ENCODE measurements at regions not wholly inside any gene's neighbourhood (a gene's known extent, or its start where the extent isn't known, plus 50 kb on each side); places are given as distances from the start of the nearest gene placed in this dataset.
"Not testable (repeated sequence)": the region's sequence is repeated elsewhere in the genome, so short reads cannot be mapped to it uniquely, and the experiment has no call there.

- in situ Hi-C loops (cut with HindIII; ENCODE audit: low sequenced_read_pairs); DNase-seq (ENCODE audit: low spot score): not testable (repeated sequence)
Measured at GRCh38 chr2:111526041-111526639, 357.9 kb downstream of the ANAPC1 start.

DNA sequence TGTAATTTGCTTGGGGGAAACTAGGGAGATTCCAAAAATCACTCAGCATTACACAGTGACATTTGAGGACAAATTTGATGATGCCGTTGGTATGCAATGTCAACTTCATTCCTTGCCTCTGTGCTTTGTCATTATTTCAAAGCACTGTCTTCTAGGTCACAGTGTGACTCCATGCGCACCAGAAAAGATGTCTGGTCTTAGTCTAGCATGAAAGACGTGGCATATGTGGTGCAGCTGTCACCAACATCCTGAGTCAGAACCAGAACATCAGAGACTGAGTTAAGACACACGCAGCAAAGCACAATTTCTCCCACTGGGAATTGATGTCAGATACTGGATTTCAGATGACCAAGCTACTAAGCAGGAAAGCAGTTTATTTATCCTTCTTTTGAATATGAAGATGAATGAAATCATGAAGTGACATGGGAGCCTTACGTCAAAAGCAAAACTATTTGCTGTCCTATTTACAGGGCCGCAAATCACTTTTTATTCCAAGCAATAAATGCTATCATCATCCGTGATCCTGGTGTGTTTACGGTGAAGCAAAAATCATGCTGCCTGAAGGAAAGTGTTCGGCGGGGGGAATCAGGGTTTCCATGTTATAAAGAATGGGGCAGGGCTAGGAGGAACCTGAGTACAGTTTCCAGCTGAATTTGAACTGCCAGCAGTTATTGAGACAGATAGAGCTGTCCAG is 356.1 kb downstream of the ANAPC1 start:
- in situ Hi-C loops (cut with HindIII; ENCODE audit: low sequenced_read_pairs); DNase-seq (ENCODE audit: low spot score): not testable (repeated sequence)

DNA sequence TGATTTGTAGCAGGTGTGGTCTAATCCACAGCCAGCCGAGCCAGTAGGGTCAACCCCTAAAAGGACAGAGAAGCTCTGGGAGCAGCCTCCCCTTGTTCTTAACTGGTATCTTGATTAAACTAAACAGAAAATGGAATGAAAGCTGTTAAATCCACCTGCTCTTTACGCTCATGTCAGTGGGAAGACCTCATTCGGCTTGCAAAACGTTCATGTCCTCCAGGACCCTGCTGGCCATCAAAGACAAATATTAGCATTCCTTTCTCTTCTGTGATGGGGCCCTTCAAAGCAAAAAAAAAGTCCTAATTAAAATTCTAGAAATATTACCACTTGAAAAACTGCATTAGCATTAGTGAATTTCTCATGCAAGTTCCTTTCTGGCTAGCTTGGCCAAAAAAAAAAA is 355.0 kb downstream of the ANAPC1 start:
- DNase-seq (ENCODE audit: low spot score); in situ Hi-C loops (cut with HindIII; ENCODE audit: low sequenced_read_pairs): not testable (repeated sequence)

DNA sequence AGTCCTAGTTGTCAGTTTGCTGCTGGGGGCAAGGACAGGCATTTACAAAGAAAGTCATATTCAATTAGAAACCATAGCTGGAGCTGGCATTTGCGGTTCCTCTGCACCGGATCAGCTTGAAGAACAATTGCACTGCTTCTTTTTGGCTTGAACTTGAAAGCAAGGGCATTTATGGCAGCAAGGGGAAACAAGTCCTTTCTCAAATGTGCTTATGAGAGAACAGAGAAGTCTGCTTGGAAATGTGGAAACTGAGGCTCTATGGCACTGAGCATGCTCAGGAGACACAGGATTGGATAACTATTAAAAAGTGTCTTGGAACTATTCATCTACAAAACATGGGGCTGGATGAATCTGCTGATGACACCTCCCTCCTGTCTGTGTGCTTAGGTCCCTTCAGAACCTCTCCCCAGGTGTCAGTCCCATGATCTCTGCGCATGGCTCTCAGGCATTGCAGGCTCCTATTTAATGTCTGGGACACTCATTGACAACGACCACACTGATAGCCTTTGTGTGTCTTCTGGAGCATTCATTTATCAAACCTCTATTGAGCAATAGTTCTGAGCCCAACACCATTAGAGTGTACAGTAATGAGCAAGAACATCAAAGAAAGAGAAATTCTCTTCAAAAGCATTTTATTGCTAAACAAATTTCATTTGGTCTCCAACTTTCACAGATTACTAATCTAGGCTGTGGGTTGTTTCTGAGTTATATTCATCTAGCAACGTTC is 353.6 kb downstream of the ANAPC1 start:
- in situ Hi-C loops (cut with HindIII; ENCODE audit: low sequenced_read_pairs); DNase-seq (ENCODE audit: low spot score): not testable (repeated sequence)

GRCh38 chr2:111532682-111533556 is 351.1 kb downstream of the ANAPC1 start:
- DNase-seq (ENCODE audit: low spot score); in situ Hi-C loops (cut with HindIII; ENCODE audit: low sequenced_read_pairs): not testable (repeated sequence)

DNA sequence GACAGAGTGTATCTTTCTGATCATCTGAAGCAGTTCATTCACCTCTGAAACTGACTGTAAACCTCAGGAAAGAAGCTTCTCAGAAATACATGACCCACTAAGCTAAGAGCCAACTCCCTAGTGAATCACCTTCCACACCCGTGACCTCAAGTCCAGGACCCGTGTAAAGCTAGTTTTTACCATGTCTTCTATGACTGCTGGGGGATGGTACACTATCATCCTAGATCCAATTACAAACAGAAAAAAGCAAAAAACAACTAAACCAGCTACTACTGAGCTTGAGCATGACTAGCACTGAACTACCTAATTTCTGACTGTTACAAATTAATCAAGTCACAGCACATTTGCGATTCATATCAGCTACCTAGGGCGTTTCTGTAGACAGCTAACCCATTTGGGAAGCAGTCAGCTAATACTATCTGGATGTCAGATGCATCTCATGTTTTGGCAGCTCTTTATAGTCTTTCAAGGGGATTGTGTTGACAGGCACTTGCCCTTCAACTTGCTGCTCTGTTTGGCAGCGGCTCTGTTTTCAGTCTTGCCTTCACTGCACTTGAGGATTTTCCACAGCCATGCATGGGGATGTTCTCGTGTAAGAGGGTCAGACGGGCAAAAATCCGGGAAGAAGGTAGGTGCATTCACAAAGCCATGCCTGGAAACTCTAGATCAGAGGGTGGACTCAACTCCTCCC is 350.3 kb downstream of the ANAPC1 start:
- DNase-seq (ENCODE audit: low spot score); in situ Hi-C loops (cut with HindIII; ENCODE audit: low sequenced_read_pairs): not testable (repeated sequence)

DNA sequence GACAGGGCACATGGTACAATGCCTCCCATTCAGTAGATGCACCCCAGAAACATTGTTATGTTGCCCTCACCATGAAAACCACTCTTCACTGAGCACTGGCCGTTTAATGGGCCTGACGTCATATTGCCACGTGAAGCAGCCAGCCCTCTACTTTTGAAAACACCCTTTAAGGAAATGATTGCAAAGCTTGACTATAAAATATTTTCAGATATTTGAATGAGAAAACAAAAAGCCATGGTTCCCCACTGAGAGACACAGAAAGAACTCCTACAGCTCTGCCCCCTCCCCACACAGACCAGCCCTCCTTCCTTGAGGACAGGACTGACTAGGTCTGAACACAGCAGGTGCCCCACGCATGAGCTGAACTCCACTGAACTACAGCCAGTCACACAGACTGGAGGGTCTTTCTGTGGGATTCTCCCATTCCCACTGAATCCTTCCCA is 349.1 kb downstream of the ANAPC1 start:
- no peak for DNase-seq (ENCODE audit: low spot score)
- in situ Hi-C loops (cut with HindIII; ENCODE audit: low sequenced_read_pairs) = no loop called here

- in situ Hi-C loops (cut with HindIII; ENCODE audit: low sequenced_read_pairs) = no loop called here
- DNase-seq (ENCODE audit: low spot score) = no peak
Measured at GRCh38 chr2:111535404-111535803, 348.6 kb downstream of the ANAPC1 start.

DNA sequence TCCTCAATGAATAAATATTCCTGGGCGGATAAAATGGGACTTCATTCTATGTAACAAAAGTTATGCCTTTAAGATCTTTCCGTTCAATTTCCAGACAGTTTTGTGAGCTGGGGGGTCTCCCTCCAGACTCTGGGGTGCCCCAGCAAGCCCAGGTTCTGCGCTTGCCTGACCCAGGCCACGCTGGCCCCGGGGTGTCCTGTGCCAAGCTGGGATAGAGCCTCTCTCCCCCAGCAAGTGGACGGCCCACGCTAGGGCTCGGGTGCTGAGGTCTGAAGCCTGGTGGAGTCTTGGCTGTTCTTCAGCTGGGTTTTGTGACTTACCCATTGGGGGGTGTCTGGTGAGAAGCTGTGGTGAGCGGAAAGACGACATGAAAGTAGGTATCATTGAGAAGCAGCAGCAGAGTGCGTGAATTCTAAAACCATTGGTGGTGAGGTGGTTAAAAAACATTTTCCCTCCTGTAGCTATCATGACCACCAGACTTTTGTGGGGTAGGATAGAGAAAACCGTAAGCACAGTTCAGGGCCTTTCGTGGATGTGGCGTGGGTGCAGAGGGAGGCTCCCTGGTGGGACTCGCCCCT is 346.8 kb downstream of the ANAPC1 start:
- in situ Hi-C loops (cut with HindIII; ENCODE audit: low sequenced_read_pairs) = no loop called here

GRCh38 chr2:111539991-111540390 is 344.0 kb downstream of the ANAPC1 start:
- DNase-seq (ENCODE audit: low spot score); in situ Hi-C loops (cut with HindIII; ENCODE audit: low sequenced_read_pairs): not testable (repeated sequence)

More for the DNA sequence above, 346.8 kb downstream of the ANAPC1 start:
- no peak for DNase-seq (ENCODE audit: low spot score)

DNA sequence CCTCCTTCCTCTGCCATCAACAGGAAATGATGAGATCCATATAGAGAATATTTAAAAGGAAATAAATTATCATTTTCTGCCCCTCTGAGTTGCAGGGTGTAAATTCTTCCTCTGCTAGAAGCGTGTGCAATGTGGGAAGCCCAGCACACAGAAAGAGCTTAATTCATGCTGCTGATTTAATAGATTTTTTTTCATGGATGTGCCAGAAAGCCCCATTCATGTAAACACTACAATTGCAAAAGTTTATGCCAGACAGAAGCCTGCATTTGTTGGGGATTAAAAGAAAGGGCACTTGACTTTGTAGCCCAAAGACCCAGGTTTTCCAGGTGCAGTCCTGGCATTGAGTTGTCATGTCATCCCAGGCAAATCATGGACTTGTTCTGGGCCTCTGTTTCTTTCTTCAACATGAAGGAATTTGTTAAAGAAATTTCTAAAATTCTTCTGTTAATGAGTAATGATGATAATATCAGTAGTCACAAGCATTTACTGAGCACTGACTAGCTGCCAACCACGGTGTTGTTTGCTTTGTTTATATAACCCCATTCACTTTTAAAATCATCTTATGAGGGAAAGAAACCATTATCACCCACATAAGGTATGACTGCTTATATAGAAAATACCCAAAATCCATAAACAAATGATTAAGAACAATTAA is 341.7 kb downstream of the ANAPC1 start:
- in situ Hi-C loops (cut with HindIII; ENCODE audit: low sequenced_read_pairs); DNase-seq (ENCODE audit: low spot score): not testable (repeated sequence)

GRCh38 chr2:111544006-111544405 is 340.0 kb downstream of the ANAPC1 start:
- in situ Hi-C loops (cut with HindIII; ENCODE audit: low sequenced_read_pairs); DNase-seq (ENCODE audit: low spot score): not testable (repeated sequence)

DNA sequence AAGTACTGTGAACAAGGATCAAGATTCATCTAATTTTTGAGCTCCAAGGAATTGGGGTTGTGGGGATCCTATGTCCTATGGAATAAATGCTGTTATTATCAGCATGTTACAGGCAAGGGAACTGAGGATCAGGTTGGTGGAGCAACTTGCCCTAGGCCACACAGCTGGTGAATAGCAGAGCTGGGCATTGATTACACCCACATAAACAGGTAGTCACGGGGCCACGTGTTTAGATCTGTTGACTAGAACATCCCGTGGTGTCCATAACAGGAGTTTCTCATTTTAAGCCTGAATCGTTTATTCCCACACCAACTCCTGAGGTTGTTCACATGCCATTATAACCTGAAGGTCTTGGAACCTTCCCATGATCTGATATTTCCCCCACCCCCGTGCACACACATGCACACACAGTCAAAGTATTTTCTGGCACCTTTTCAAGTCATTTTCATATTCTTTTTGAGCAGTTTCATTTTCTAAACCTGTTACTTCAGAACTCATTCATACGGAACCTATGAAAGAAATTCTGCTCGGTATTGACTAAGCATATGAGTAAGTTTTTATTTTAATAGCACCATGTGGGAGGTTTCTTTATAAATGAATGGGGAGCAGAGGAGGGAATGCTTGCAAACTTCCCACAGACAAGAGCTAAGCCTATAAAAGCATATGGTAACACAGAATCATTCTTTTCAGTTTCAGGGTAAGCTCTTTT is 338.1 kb downstream of the ANAPC1 start:
- DNase-seq (ENCODE audit: low spot score); in situ Hi-C loops (cut with HindIII; ENCODE audit: low sequenced_read_pairs): not testable (repeated sequence)

- DNase-seq (ENCODE audit: low spot score); in situ Hi-C loops (cut with HindIII; ENCODE audit: low sequenced_read_pairs): not testable (repeated sequence)
Measured at GRCh38 chr2:111546578-111546977, 337.4 kb downstream of the ANAPC1 start.

- in situ Hi-C loops (cut with HindIII; ENCODE audit: low sequenced_read_pairs); DNase-seq (ENCODE audit: low spot score): not testable (repeated sequence)
Measured at GRCh38 chr2:111549174-111549573, 334.8 kb downstream of the ANAPC1 start.

GRCh38 chr2:111551428-111551827 is 332.6 kb downstream of the ANAPC1 start:
- in situ Hi-C loops (cut with HindIII; ENCODE audit: low sequenced_read_pairs); DNase-seq (ENCODE audit: low spot score): not testable (repeated sequence)

DNA sequence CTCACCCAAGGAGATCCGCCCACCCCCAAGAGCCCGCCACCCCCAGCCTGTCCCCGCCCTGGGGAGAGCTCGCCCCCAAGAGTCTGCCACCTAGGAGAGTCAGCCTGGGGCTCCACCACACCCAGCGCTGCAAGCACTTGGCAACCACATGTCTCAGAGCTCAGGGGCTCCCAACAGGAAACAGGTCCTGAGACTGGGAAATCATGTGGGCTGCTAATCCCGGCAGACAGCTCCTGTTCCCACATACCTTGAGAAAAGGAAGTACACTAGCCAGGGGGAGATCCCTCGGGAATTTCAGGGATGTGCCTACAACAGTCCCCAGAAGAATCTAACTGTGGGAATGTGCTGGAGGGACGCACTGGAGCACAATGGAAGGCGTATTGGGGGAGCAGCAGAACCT is 331.4 kb downstream of the ANAPC1 start:
- DNase-seq (ENCODE audit: low spot score); in situ Hi-C loops (cut with HindIII; ENCODE audit: low sequenced_read_pairs): not testable (repeated sequence)

All from G401 (cell line).